K562 (cell line): ENCODE measurements at regions not wholly inside any gene's neighbourhood (a gene's known extent, or its start where the extent isn't known, plus 50 kb on each side); places are given as distances from the start of the nearest gene placed in this dataset.

Source experiments
- CREB1 ChIP-seq, 2 experiments: sonication (generic) in 1 of 2; formaldehyde crosslinking in 1 of 2; IDR thresholded peaks; 2 replicates each; pipeline versions ENCODE4 v1.6.1 to v1.8.0; 2012 to 2022; ENCODE audit warnings: inconsistent platforms in 1 of 2, mild to moderate bottlenecking in 1 of 2, missing genetic modification reagents in 1 of 2, moderate library complexity in 1 of 2
- POLR2A ChIP-seq: fragments of 450-650 bp; conservative IDR thresholded peaks from 2 replicates; pipeline ENCODE4 v1.6.1; 2016
- TF ChIP-seq, protein P1 (sequence below), 2 experiments: fragments of 450-650 bp in 1 of 2; sonication (generic) in 1 of 2; formaldehyde crosslinking in 1 of 2; IDR thresholded peaks in 1 of 2; conservative IDR thresholded peaks in 1 of 2; 2 replicates each; pipeline versions ENCODE4 v1.6.1 to v1.8.1; 2016 to 2023; ENCODE audit warnings: mild to moderate bottlenecking in 2 of 2, moderate library complexity in 2 of 2, inconsistent platforms in 1 of 2, missing genetic modification reagents in 1 of 2
- TF ChIP-seq, protein P2 (sequence below), 3 experiments: IDR thresholded peaks in 2 of 3; conservative IDR thresholded peaks in 1 of 3; 2 replicates each; pipeline ENCODE4 v1.5.1; 2011 to 2012; ENCODE audit warnings: low read length in 3 of 3, mild to moderate bottlenecking in 3 of 3, control low read depth in 2 of 3, improper control_type of control experiment in 1 of 3, inconsistent platforms in 1 of 3, low read depth in 1 of 3, mixed read lengths in 1 of 3, moderate library complexity in 1 of 3; ENCODE audit not compliant: insufficient read depth in 2 of 3

DNA sequence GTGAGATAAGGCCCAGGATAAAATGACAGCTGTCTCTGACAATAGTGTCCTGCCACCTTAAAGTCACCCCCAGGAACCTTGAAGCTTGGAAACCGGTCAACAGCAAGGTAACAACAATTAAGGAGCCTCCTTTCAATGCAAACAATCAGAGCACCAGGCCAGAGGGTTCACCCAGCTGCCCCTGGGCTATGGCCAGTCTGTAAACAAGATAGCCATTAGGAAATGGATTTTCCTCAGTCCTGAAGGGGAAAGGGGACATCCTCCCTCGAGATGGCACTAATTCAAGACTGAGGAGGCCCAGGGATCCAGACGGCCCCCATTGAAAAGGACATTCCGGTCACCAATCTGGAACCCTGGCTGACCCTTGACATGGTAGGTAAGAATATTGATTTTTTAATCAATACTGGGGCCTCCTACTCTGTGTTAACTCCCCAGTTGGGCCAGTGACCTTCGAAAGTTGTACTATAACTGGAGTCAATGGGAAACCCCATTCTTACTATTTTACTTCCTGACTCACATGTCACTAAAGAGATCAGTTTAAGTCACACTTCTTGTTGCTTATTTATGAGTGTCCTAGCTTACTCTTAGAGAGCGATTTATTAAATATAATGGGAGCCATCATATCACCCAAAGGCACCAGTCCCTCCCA lies 61.7 kb upstream of the CT45A1 start:
- TF ChIP-seq, protein P1, sequence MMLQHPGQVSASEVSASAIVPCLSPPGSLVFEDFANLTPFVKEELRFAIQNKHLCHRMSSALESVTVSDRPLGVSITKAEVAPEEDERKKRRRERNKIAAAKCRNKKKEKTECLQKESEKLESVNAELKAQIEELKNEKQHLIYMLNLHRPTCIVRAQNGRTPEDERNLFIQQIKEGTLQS (IDR thresholded peaks at IDR 0.05), result no peak
- TF ChIP-seq, protein P1 (CRISPR knock-in tag; conservative IDR thresholded peaks at IDR 0.05), result no peak
- TF ChIP-seq, protein P2, sequence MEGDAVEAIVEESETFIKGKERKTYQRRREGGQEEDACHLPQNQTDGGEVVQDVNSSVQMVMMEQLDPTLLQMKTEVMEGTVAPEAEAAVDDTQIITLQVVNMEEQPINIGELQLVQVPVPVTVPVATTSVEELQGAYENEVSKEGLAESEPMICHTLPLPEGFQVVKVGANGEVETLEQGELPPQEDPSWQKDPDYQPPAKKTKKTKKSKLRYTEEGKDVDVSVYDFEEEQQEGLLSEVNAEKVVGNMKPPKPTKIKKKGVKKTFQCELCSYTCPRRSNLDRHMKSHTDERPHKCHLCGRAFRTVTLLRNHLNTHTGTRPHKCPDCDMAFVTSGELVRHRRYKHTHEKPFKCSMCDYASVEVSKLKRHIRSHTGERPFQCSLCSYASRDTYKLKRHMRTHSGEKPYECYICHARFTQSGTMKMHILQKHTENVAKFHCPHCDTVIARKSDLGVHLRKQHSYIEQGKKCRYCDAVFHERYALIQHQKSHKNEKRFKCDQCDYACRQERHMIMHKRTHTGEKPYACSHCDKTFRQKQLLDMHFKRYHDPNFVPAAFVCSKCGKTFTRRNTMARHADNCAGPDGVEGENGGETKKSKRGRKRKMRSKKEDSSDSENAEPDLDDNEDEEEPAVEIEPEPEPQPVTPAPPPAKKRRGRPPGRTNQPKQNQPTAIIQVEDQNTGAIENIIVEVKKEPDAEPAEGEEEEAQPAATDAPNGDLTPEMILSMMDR (IDR thresholded peaks at IDR 0.05 in 2 of 3, conservative IDR thresholded peaks at IDR 0.05 in 1 of 3; ENCODE audit: insufficient read depth in 2 of 3, low read depth in 1 of 3, low read length in 3 of 3), result no peak
- TF ChIP-seq CREB1 (IDR thresholded peaks at IDR 0.05), result no peak
- no peak for TF ChIP-seq CREB1 (CRISPR knock-in tag; IDR thresholded peaks at IDR 0.05)
- TF ChIP-seq POLR2A, result no peak
